ENCODE measurements at regions not wholly inside any gene's neighbourhood (a gene's known extent, or its start where the extent isn't known, plus 50 kb on each side); places are given as distances from the start of the nearest gene placed in this dataset.
A peak's percentile ranks its signal among the peaks of the same experiment; 100 is the strongest.

- intact Hi-C loops (cut with DNase I), result no loop called here
- 89% methylated on average over 2 of the region's 2 CpGs for WGBS
- no peak for DNase-seq (ENCODE audit: low spot score)
- H3K4me1 ChIP-seq (replicated peaks), result no peaks in the 10 kb centered on the region
- no peaks in the 10 kb centered on the region for H3K36me3 ChIP-seq
- no peak overlapping the region for H3K4me3 ChIP-seq
- no peaks in the 10 kb centered on the region for H3K27me3 ChIP-seq (replicated peaks; ENCODE audit: insufficient read depth)
- no peak overlapping the region for H3K27ac ChIP-seq
- H3K9me3 ChIP-seq, result no peaks in the 10 kb centered on the region
- TF ChIP-seq POLR2A (IDR thresholded peaks at IDR 0.05), result no peak
- TF ChIP-seq, protein P1, sequence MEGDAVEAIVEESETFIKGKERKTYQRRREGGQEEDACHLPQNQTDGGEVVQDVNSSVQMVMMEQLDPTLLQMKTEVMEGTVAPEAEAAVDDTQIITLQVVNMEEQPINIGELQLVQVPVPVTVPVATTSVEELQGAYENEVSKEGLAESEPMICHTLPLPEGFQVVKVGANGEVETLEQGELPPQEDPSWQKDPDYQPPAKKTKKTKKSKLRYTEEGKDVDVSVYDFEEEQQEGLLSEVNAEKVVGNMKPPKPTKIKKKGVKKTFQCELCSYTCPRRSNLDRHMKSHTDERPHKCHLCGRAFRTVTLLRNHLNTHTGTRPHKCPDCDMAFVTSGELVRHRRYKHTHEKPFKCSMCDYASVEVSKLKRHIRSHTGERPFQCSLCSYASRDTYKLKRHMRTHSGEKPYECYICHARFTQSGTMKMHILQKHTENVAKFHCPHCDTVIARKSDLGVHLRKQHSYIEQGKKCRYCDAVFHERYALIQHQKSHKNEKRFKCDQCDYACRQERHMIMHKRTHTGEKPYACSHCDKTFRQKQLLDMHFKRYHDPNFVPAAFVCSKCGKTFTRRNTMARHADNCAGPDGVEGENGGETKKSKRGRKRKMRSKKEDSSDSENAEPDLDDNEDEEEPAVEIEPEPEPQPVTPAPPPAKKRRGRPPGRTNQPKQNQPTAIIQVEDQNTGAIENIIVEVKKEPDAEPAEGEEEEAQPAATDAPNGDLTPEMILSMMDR (IDR thresholded peaks at IDR 0.05), result no peak
- TF ChIP-seq POLR2AphosphoS5 (IDR thresholded peaks at IDR 0.05), result no peak
These were observed 166.7 kb upstream of the CHRM3 start for GRCh38 chr1:239219679-239220078.

- DNase-seq (ENCODE audit: low spot score), result no peak
- WGBS, result 96% methylated on average over 1 of the region's 1 CpG
- H3K27ac ChIP-seq, result no peak overlapping the region
- no peaks in the 10 kb centered on the region for H3K36me3 ChIP-seq
- H3K4me3 ChIP-seq, result no peak overlapping the region
- intact Hi-C loops (cut with DNase I), result no loop called here
- TF ChIP-seq POLR2AphosphoS5 (IDR thresholded peaks at IDR 0.05) (no peak), POLR2A (IDR thresholded peaks at IDR 0.05) (no peak)
- TF ChIP-seq, protein P1 (IDR thresholded peaks at IDR 0.05), result no peak
- H3K4me1 ChIP-seq (replicated peaks), result no peaks in the 10 kb centered on the region
- H3K9me3 ChIP-seq, result no peaks in the 10 kb centered on the region
- H3K27me3 ChIP-seq (replicated peaks; ENCODE audit: insufficient read depth), result no peaks in the 10 kb centered on the region
These were observed 168.1 kb upstream of the CHRM3 start for GRCh38 chr1:239218301-239218700.

DNA sequence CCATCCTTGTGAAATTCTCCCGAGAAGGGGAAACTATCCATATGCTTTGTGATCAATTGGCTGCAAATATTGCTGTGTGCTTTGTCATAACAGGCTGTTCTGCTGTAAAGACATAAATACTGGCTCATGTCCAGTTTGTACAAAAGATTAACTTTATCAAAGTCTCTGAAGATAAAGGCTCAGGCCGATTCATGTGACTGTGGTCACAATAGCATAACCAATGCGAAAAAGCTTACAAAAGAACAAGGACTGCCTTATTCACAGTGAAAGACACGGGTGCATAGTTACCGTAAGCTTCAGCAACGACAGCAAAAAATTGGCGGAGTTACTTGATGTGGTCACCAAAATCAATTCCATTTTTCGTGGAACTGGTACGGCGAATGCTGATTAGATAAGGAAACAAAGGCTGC is 173.6 kb upstream of the CHRM3 start:
- TF ChIP-seq POLR2AphosphoS5 (IDR thresholded peaks at IDR 0.05), result no peak
- TF ChIP-seq, protein P1 (IDR thresholded peaks at IDR 0.05), result no peak
- Histone ChIP-seq H3K9me3 (no peaks in the 10 kb centered on the region), H3K27ac (no peak overlapping the region), H3K27me3 (replicated peaks; ENCODE audit: insufficient read depth) (no peaks in the 10 kb centered on the region), H3K4me3 (no peak overlapping the region), H3K4me1 (replicated peaks) (no peaks in the 10 kb centered on the region), H3K36me3 (no peaks in the 10 kb centered on the region)
- WGBS, result 86% methylated on average over 10 of the region's 10 CpGs
- DNase-seq (ENCODE audit: low spot score), result no peak
- intact Hi-C loops (cut with DNase I), result no loop called here

- no peak overlapping the region for H3K4me3 ChIP-seq
- WGBS, result 43% methylated on average over 1 of the region's 1 CpG
- no peaks in the 10 kb centered on the region for H3K4me1 ChIP-seq (replicated peaks)
- TF ChIP-seq POLR2AphosphoS5 (IDR thresholded peaks at IDR 0.05), result no peak
- TF ChIP-seq, protein P1 (IDR thresholded peaks at IDR 0.05), result no peak
- no peak for TF ChIP-seq POLR2A (IDR thresholded peaks at IDR 0.05)
- no peaks in the 10 kb centered on the region for H3K36me3 ChIP-seq
- no peak overlapping the region for H3K27ac ChIP-seq
- intact Hi-C loops (cut with DNase I), result no loop called here
- H3K27me3 ChIP-seq (replicated peaks; ENCODE audit: insufficient read depth), result no peaks in the 10 kb centered on the region
- no peak for DNase-seq (ENCODE audit: low spot score)
- no peaks in the 10 kb centered on the region for H3K9me3 ChIP-seq
These were observed 176.8 kb upstream of the CHRM3 start for GRCh38 chr1:239209591-239209990.

DNA sequence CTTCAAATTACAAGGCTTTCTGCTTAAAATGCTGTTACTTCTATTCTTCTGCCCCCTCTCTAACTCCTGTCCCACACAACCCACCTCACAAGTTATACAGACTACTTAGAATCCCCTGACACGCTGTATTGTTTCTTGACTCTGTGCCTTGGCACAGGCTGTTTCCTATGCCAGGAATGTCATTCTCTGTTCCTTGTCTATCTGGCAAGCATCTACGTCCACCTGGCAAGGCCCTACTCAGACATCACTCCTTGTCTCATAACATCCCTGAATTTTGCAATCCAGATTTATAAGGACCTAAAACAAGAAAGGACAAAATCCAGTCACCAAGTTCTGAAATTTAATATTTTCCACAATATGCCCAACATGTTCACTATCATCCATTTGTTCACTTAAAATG is 182.0 kb upstream of the CHRM3 start:
- H3K27me3 ChIP-seq (replicated peaks; ENCODE audit: insufficient read depth), result no peaks in the 10 kb centered on the region
- WGBS, result 47% methylated on average over 2 of the region's 2 CpGs
- H3K36me3 ChIP-seq, result no peaks in the 10 kb centered on the region
- H3K4me1 ChIP-seq (replicated peaks), result no peaks in the 10 kb centered on the region
- no peak overlapping the region for H3K27ac ChIP-seq
- TF ChIP-seq POLR2AphosphoS5 (IDR thresholded peaks at IDR 0.05), result peak; percentile 40
- TF ChIP-seq, protein P1 (IDR thresholded peaks at IDR 0.05), result no peak
- peak; percentile 54 for DNase-seq (ENCODE audit: low spot score)
- no peaks in the 10 kb centered on the region for H3K9me3 ChIP-seq
- intact Hi-C loops (cut with DNase I), result no loop called here
- no peak overlapping the region for H3K4me3 ChIP-seq
